ENCODE measurements at regions not wholly inside any gene's neighbourhood (a gene's known extent, or its start where the extent isn't known, plus 50 kb on each side); places are given as distances from the start of the nearest gene placed in this dataset.

DNA sequence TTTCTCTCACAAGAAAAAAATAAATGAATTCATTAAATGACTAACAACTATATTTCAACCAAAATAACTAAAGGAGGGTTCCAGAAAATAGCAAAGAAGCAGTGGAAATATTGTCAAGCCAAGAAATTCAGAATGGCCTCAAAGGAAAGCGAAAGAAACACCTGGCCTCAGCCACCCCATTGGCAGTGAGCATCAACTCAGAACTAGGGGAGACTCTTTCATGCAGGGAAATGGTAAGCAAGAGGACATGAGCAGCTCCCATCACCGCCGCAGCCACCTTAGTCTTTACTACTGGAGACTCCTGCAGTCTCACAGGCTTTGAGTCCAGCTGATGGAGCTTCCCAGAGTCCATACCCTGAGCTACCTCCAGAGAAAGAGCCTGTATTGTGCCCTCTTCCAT lies 343.9 kb upstream of the GRAMD2B start:
- Mint-ChIP-seq H3K9me3 (peaks cover 9% of the 10 kb centered on the region), H3K4me1 (ENCODE audit: low read depth) (no peaks in the 10 kb centered on the region), H3K27ac (no peak overlapping the region), H3K36me3 (ENCODE audit: low read depth) (no peaks in the 10 kb centered on the region), H3K27me3 (no peaks in the 10 kb centered on the region), H3K4me3 (no peak overlapping the region)
- no peak overlapping the region for H3K27ac ChIP-seq (ENCODE audit: low read depth in 1 of 2, low read length in 2 of 2)
- no peaks in the 10 kb centered on the region for H3K4me1 ChIP-seq (ENCODE audit: insufficient read depth, low read length)
- ChIA-PET POLR2A (no interaction called here), CTCF (no interaction called here)
- peaks cover 10 to 14% of the 10 kb centered on the region in 2 experiments for H3K9me3 ChIP-seq (ENCODE audit: control insufficient read depth in 1 of 2, insufficient read depth in 1 of 2, low read length in 2 of 2)
- ATAC-seq (ENCODE audit: poor library complexity) = no peak
- H3K36me3 ChIP-seq (ENCODE audit: insufficient read depth, low read length) = no peaks in the 10 kb centered on the region
- no peak for TF ChIP-seq CTCF (IDR thresholded peaks at IDR 0.05)
- no peak overlapping the region for H3K4me3 ChIP-seq (ENCODE audit: low read length)
- intact Hi-C loops (cut with DNase I, micrococcal nuclease) = no loop called here
- H3K27me3 ChIP-seq (ENCODE audit: control insufficient read depth in 1 of 2, insufficient read depth in 2 of 2, low read length in 2 of 2) = no peaks in the 10 kb centered on the region
- no peak for DNase-seq

DNA sequence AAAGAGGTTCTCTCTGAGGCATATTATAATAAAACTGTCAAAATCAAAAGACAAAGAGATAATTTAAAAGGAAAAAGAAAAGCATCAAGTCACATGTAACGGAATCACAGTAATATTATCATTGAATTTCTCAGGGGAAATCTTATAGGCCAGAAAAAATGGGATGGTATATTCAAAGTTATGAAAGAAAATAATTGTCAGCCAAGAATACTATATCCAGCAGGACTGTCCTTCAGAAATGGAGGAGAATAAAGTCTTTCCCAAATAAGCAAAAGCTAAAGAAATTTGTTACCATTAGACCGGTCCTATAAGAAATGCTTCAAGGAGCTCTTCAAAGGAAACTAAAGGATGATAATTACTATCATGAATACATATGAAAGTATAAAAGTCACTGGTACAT lies 342.0 kb upstream of the GRAMD2B start:
- intact Hi-C loops (cut with DNase I, micrococcal nuclease) = no loop called here
- DNase-seq (no peak), ATAC-seq (ENCODE audit: poor library complexity) (no peak)
- H3K4me3 ChIP-seq (ENCODE audit: low read length) = no peak overlapping the region
- H3K27ac ChIP-seq (ENCODE audit: low read depth in 1 of 2, low read length in 2 of 2) = no peak overlapping the region
- Mint-ChIP-seq H3K4me1 (ENCODE audit: low read depth) (no peaks in the 10 kb centered on the region), H3K27me3 (no peaks in the 10 kb centered on the region), H3K27ac (no peak overlapping the region), H3K9me3 (peaks cover 9% of the 10 kb centered on the region), H3K36me3 (ENCODE audit: low read depth) (no peaks in the 10 kb centered on the region), H3K4me3 (no peak overlapping the region)
- ChIA-PET CTCF (no interaction called here), POLR2A (no interaction called here)
- H3K9me3 ChIP-seq (ENCODE audit: control insufficient read depth in 1 of 2, insufficient read depth in 1 of 2, low read length in 2 of 2) = peaks cover 10 to 17% of the 10 kb centered on the region in 2 experiments
- no peaks in the 10 kb centered on the region for H3K36me3 ChIP-seq (ENCODE audit: insufficient read depth, low read length)
- no peak for TF ChIP-seq CTCF (IDR thresholded peaks at IDR 0.05)
- no peaks in the 10 kb centered on the region for H3K27me3 ChIP-seq (ENCODE audit: control insufficient read depth in 1 of 2, insufficient read depth in 2 of 2, low read length in 2 of 2)
- H3K4me1 ChIP-seq (ENCODE audit: insufficient read depth, low read length) = no peaks in the 10 kb centered on the region

- Mint-ChIP-seq H3K4me1 (ENCODE audit: low read depth) (no peaks in the 10 kb centered on the region), H3K9me3 (peaks cover 6% of the 10 kb centered on the region), H3K27ac (no peak overlapping the region), H3K36me3 (ENCODE audit: low read depth) (no peaks in the 10 kb centered on the region), H3K4me3 (no peak overlapping the region), H3K27me3 (no peaks in the 10 kb centered on the region)
- H3K27me3 ChIP-seq (ENCODE audit: control insufficient read depth in 1 of 2, insufficient read depth in 2 of 2, low read length in 2 of 2) = no peaks in the 10 kb centered on the region
- no peak overlapping the region for H3K27ac ChIP-seq (ENCODE audit: low read depth in 1 of 2, low read length in 2 of 2)
- ChIA-PET CTCF (no interaction called here), POLR2A (no interaction called here)
- H3K9me3 ChIP-seq (ENCODE audit: control insufficient read depth in 1 of 2, insufficient read depth in 1 of 2, low read length in 2 of 2) = no peaks in the 10 kb centered on the region
- TF ChIP-seq CTCF (IDR thresholded peaks at IDR 0.05) = no peak
- intact Hi-C loops (cut with DNase I, micrococcal nuclease) = no loop called here
- DNase-seq = no peak
- H3K36me3 ChIP-seq (ENCODE audit: insufficient read depth, low read length) = no peaks in the 10 kb centered on the region
- H3K4me1 ChIP-seq (ENCODE audit: insufficient read depth, low read length) = no peaks in the 10 kb centered on the region
- no peak for ATAC-seq (ENCODE audit: poor library complexity)
- no peak overlapping the region for H3K4me3 ChIP-seq (ENCODE audit: low read length)
Measured at GRCh38 chr5:126093041-126093440, 330.2 kb upstream of the GRAMD2B start.

All from CD4-positive, alpha-beta T cell (primary cell).